ENCODE measurements at regions not wholly inside any gene's neighbourhood (a gene's known extent, or its start where the extent isn't known, plus 50 kb on each side); places are given as distances from the start of the nearest gene placed in this dataset.

GRCh38 chr11:13098616-13099289 is 89.6 kb downstream of the RASSF10 start:
- ATAC-seq (no peak), FAIRE-seq (no peak), DNase-seq (ENCODE audit: low spot score) (no peak)
- Histone ChIP-seq H4K20me1 (ENCODE audit: insufficient read depth, low read length) (no peaks in the 10 kb centered on the region), H3K27ac (ENCODE audit: extremely low read length, insufficient read depth, low read length) (no peak overlapping the region), H3K9ac (ENCODE audit: insufficient read depth, low read depth, low read length) (no peak overlapping the region), H3K4me1 (ENCODE audit: insufficient read depth, low read length) (peaks cover 23% of the 10 kb centered on the region; the same call in 1 of the 2 replicates), H3K27me3 (ENCODE audit: control insufficient read depth in 1 of 2, insufficient read depth in 2 of 2, low read length in 2 of 2) (no peaks in the 10 kb centered on the region; a peak in 1 of 5 replicates), H3K9me3 (ENCODE audit: low read length) (no peaks in the 10 kb centered on the region), H3K36me3 (replicated peaks in 1 of 2; ENCODE audit: control insufficient read depth in 1 of 2, insufficient read depth in 2 of 2, low read length in 2 of 2) (no peaks in the 10 kb centered on the region), H2AFZ (ENCODE audit: low read length) (no peak overlapping the region), H3K79me2 (ENCODE audit: insufficient read depth, low read length) (no peaks in the 10 kb centered on the region), H3K4me3 (replicated peaks in 1 of 3; ENCODE audit: insufficient read depth in 1 of 3, low read depth in 2 of 3, low read length in 3 of 3) (no peak overlapping the region), H3K4me2 (ENCODE audit: low read depth, low read length) (no peak overlapping the region)
- TF ChIP-seq TOE1 (CRISPR knock-in tag; IDR thresholded peaks at IDR 0.05), result no peak
- TF ChIP-seq, protein P1, sequence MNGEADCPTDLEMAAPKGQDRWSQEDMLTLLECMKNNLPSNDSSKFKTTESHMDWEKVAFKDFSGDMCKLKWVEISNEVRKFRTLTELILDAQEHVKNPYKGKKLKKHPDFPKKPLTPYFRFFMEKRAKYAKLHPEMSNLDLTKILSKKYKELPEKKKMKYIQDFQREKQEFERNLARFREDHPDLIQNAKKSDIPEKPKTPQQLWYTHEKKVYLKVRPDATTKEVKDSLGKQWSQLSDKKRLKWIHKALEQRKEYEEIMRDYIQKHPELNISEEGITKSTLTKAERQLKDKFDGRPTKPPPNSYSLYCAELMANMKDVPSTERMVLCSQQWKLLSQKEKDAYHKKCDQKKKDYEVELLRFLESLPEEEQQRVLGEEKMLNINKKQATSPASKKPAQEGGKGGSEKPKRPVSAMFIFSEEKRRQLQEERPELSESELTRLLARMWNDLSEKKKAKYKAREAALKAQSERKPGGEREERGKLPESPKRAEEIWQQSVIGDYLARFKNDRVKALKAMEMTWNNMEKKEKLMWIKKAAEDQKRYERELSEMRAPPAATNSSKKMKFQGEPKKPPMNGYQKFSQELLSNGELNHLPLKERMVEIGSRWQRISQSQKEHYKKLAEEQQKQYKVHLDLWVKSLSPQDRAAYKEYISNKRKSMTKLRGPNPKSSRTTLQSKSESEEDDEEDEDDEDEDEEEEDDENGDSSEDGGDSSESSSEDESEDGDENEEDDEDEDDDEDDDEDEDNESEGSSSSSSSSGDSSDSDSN (CRISPR knock-in tag; IDR thresholded peaks at IDR 0.05), result no peak
- TF ChIP-seq ZNF362 (CRISPR knock-in tag; IDR thresholded peaks at IDR 0.05; ENCODE audit: borderline replicate concordance), result no peak
- TF ChIP-seq STAG1 (CRISPR knock-in tag; IDR thresholded peaks at IDR 0.05), result no peak
- WGBS (ENCODE audit: low lambda C conversion rate), result 70% methylated on average over 3 of the region's 3 CpGs
- CTCF ChIA-PET (ENCODE audit: low intra/inter-chr PET ratio, low total read pairs), result no interaction called here
- in situ Hi-C loops (cut with HindIII; ENCODE audit: extremely low pct_ligation_motif_present, low pct_unique_long_range_greater_than_20kb), result no loop called here
- POLR2A ChIA-PET, result interaction anchor here (1.3 kb wide), 1 partner anchor 16 kb away, joined by 5 read pairs; no protein-coding TSS in a partner anchor
- intact Hi-C loops (cut with micrococcal nuclease; ENCODE audit: unreplicated experiment), result loop anchor here (10.0 kb wide), 1 partner anchor 46 kb away; no protein-coding TSS in a partner anchor
- BruUV-seq (replicated peaks), result no TSS peak

Data from HepG2 (cell line).